Gastrocnemius medialis (tissue), 4 donors: ENCODE measurements at regions not wholly inside any gene's neighbourhood (a gene's known extent, or its start where the extent isn't known, plus 50 kb on each side); places are given as distances from the start of the nearest gene placed in this dataset.

Experiments used
- POLR2A ChIP-seq, 2 donors: fragments of 450-650 bp; IDR thresholded peaks; one replicate each; pipeline ENCODE4 v1.6.1; 2017; ENCODE audit warnings: antibody characterized with exemption in 2 of 2, mild to moderate bottlenecking in 2 of 2, moderate library complexity in 2 of 2
- TF ChIP-seq, protein P1 (sequence below), 5 experiments: fragments of 450-650 bp in 3 of 5; fragments of 200-600 bp in 2 of 5; sonication (generic) in 2 of 5; IDR thresholded peaks in 4 of 5; conservative IDR thresholded peaks in 1 of 5; 1 replicate in 4 of 5; 2 replicates in 1 of 5; pipeline ENCODE4 v1.5.1; 2016 to 2019; ENCODE audit warnings: antibody characterized with exemption in 5 of 5, mild to moderate bottlenecking in 3 of 5, moderate library complexity in 3 of 5

DNA sequence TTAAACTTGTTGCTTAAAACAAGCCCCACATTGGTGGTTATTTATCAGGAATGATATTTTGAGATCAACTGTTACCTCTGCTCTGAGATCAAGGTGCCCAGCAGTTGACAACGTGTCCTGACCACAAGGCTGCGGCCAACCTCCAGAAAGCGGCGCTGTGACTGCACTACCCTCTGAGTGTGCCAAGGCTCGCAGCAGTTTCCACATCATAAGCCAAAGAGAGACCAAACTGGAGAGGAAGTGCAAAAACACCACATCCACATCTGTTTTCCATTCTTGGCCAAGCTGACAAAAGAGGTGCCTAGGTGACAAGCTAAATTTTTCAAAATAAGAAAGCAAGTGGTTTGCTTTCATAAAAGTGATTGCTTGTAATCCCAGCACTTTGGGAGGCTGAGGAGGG is 410.8 kb upstream of the POU3F3 start:
- TF ChIP-seq, protein P1, sequence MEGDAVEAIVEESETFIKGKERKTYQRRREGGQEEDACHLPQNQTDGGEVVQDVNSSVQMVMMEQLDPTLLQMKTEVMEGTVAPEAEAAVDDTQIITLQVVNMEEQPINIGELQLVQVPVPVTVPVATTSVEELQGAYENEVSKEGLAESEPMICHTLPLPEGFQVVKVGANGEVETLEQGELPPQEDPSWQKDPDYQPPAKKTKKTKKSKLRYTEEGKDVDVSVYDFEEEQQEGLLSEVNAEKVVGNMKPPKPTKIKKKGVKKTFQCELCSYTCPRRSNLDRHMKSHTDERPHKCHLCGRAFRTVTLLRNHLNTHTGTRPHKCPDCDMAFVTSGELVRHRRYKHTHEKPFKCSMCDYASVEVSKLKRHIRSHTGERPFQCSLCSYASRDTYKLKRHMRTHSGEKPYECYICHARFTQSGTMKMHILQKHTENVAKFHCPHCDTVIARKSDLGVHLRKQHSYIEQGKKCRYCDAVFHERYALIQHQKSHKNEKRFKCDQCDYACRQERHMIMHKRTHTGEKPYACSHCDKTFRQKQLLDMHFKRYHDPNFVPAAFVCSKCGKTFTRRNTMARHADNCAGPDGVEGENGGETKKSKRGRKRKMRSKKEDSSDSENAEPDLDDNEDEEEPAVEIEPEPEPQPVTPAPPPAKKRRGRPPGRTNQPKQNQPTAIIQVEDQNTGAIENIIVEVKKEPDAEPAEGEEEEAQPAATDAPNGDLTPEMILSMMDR (IDR thresholded peaks at IDR 0.05 in 4 of 5, conservative IDR thresholded peaks at IDR 0.05 in 1 of 5): no peak
- TF ChIP-seq POLR2A (IDR thresholded peaks at IDR 0.05): no peak
